GM21619 (cell line): ENCODE measurements at regions not wholly inside any gene's neighbourhood (a gene's known extent, or its start where the extent isn't known, plus 50 kb on each side); places are given as distances from the start of the nearest gene placed in this dataset.

ENCODE experiments used
- ATAC-seq: cut with Tn5 transposase; IDR thresholded peaks from one replicate; pipeline ENCODE4 v1.9.1; 2021; ENCODE audit not compliant: unreplicated experiment

DNA sequence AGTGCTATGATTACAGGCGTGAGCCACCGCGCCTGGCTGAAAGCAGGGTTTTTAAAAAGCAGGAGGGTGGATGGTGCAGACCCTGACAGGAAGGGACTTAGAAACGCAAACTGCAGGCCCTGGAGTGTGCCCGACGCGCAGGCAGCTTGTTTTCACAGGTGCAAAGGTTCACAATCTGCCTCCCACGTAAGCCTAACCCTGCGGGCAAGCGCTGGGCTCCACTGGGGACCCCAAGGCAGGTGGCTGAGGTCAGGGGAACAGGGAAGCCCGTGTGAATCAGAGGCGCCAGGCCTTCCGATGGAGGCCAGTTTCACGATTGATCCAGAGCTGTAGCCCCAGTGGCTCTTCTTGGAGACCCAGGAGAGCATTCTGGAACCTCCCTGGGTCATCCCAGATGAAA, 256.3 kb downstream of the BRD1 start:
- ATAC-seq, result no peak

DNA sequence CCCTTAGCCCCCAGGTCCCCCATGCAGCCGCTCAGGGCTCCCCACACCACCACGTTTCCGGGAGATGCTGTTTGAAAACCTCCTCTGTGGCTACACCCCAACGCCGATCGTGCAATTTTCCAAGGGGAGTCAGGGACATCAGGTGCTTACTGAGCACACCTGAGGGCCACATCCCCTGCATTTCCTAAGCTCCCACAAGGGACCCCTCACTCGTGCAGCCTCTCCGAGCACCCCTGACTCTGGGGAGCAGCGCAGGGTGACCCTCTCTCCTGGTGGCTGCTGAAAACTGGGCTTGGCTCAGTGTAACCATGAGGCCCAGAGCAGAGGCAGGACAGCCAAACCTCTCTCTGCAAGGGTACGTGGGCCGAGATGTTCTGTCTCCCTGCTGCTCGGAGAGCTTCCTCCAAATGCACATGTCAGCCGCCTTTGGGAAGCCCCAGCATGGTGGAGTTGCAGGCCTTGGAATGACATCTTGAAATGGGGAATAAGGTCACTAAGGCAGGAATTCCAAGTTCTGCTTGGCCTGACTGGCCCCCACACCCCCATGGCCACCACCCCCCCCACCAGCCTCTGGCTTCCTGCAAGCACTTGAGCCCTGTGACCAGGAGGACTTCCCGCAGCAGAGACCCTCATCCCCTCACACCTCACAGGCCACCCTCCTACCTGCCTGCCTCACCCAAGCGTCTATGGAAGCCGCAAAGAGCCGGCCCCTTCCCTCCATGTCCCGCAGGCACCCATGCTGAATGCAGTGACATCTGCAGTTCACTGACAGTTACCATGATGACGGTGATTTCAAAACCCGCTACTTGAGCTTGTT, 257.4 kb downstream of the BRD1 start:
- no peak for ATAC-seq

DNA sequence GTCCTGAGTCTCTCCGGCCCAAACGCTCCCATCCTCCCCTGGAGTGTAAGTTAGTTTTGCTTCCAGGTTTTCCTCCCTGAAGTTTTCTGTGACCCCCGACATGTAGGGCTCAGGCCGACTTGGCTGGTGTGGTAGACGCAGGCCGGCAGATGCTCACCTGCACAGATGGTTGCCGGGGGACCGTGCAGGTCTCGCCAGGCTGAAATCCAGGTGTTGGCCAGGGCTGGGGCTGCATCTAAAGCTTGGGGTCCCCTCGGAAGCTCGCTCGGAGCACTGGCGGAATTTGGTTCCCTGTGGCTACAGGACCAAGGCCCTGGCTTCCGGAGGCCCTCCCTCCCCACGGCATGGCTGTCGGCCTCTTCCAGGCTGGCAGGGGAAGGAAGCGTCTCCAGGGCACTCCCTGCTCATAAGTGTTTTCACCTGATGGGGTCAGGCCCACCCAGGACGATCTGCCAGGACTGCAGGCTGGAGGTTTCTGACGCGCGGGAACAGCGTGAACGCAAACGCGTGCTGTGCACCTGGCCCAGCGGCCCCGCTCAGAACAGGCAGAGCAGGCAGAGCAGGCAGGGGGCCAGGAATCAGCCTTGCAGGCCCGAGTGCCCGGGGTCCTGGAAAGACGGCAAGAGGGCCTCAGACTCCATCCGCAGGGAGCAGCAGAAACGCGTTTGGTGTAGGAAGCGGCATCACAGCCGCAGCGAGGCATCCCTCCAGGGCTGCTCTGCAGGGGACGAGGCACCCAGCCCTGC, 258.2 kb downstream of the BRD1 start:
- ATAC-seq, result no peak

DNA sequence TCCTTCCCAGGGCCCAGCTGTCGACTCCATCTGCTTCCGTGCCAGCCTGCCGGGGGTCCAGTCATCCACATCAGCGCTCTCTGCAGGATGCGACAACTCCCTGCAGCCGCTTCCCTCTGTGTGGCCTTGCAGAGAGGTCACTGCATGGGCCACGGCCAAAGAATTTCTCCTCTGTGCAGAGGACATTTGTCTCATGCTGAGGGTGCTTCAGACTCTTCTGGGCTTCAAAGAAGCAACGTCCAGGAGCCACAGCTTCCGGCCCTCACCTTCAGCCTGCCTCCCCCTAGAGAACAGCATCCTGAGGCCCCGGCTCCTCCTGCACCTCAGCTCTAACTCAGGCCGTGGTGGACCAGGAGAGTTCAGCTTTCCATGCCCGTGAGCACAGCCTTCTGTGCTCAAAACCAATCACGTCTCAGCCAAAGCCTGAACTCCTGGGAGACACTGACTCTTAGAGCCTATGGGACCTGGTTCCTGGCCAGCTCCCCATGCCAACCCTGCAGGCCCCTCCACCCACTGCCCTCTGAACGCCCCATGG, 258.9 kb downstream of the BRD1 start:
- ATAC-seq, result no peak

DNA sequence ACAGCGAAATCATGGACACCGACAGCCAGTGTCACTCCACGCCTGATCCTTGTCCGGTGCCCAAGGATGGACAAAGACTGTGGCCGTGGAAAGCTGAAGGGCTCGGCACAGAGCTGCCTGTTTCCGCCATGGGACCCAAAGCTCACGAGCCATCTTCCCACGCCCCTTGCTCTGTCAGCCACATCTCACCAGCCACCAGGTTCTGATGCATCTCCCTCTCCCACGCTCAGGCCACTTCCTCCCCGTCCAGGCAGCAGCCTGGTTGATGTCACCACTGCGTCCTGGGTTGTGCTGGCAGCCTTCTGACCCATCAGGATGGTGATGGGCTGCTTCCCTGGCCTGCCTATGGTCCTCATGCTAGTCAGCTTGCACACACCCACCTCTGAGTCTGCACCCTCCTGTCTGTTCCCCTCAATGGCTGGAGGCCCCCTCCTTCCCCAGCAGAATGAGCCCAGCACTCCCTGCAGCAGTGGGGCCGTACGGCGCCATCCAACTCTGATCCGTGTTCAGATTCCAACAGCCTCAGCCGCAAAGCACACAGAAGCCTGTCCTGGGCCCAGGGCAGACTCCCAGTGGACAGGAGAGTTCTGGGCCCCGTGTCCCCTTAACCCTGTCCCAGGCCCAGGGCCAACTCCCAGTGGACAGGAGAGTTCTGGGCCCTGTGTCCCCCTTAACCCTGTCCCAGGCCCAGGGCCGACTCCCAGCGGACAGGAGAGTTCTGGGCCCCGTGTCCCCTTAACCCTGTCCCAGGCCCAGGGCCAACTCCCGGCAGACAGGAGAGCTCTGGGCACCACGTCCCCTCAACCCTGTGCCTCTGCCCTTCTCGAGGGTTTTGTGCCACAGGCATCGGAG, 259.5 kb downstream of the BRD1 start:
- ATAC-seq, result no peak

DNA sequence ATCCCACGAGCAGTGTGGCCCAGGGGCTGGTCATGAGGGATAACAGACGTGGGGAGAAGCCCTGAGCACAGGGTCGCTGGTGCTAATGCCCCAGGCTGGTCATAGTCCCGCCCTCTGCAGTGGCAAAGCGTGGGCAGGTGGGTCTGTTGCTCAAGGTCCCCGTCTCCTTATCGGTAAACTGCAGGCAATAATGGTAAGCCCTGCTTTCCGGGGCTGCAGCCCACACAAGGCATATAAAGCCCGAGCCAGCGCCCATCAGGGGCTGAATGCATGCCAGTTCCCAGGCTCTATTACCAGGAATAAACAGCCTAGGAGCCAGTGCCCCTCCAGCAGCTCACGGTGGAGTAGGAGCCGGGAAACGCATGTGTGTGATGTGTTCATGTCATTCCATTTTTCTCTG, 261.0 kb downstream of the BRD1 start:
- no peak for ATAC-seq

DNA sequence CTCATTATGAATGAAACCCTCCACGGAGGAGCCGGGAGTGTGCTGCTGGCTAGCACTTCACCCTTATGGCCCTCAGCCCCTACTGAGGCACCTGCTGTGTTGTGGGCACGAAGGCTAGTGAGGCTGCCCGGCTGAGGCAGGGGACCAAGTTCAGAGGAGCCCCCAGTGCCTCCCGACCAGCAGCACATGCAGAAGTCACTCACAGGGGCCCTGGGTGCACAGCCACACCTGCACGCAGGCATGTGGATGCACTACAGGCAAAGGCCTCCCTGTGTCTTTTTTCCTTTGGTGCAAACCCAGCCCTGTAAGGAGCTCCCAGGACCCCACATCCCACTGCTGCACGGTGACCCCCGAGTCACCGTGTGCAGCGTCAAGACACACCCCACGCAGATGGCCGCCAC, 261.5 kb downstream of the BRD1 start:
- ATAC-seq, result no peak

DNA sequence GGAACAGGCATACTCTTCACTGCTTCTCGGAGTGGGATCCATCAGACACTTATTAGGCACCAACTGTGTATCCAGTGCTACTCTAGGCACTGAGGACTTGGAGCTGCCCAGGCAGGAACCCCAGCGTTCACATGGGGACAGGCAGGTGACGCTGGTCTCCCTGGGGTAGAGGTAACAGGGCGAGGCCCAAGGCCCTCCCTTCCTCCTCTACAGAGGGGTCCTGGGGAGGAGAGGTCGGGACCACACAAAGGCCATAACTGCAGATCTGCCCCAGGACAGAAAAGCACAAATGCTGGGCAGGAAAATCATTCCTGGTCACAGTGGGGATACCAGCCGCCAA, 262.2 kb downstream of the BRD1 start:
- no peak for ATAC-seq

DNA sequence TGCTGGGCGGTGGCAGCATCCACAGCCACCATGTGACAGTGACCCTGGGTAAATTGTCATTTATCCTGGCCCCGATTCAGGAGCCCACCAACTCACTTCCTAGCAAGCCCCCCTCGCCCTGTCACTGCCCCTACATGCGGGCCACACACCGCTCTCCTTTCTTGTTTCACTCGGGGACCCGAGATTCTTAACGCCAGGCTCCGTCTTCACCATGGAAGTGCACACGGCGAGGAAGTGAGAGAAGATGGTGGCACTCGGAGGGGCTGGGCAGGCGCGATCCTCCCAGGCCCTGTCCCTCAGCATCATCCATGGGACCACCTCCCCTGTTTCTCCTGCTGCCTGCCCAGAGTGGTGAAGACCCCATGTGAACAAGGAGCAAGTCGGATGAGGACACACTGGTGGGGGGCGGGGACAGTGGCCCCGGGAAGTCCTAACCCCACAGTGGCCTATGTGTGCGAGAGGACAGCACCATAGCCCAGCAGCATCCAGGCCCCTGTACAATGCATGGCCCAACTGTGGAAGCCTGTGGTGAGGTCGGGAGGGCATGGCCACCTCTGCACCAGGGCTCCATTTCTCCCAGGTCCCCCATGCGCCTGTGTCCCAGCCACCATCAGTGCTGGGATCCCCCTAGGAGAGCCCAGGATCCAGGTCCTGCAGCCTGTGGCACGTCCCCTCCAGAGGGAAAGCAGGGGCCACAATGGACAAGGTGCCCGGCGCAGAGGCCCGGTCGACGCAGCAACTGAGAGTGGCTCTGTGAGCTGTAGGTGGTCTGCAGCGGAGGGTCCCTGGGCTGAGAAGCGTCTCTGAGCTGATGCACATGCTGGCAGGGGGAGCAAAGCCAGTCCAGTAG, 262.8 kb downstream of the BRD1 start:
- no peak for ATAC-seq

DNA sequence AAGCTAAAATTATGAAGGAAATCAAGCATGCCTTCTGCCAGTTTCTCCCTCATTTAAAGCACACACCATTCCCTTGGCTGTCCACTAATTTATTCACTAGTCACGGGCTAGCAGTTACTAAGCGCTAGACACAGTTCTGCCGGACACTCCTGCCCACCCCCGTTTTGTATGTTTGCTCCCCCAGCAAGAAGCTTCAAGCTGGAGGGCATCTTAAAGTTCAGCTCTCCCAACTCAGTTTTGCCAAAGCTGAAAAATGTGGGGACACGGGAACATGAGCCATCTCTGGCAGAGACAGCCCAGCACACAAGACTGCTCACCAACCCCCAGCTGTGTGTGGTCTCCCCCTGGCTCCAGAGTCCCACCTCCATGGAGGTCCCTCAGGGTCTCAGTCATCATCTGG, 263.6 kb downstream of the BRD1 start:
- ATAC-seq, result no peak

DNA sequence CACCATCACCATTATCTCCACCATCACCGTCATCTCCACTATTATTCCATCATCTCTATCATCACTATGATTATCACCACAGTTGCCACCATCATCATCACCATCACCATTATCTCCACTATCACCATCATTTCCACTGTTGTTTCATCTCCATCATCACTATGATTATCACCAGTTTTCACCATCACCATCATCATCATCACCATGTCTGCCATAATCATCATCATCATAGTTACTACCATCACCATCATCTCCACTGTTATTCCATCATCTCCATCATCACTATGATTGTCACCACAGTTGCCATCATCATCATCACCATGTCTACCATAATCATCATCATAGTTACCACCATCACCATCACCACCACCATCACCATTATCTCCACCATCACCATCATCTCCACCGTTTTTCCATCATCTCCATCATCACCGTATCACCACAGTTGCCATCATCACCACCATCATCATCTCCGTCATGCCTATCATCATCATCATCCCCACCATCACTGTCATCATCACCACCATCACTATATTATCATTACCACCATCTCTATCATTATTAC, 264.9 kb downstream of the BRD1 start:
- ATAC-seq, result no peak

DNA sequence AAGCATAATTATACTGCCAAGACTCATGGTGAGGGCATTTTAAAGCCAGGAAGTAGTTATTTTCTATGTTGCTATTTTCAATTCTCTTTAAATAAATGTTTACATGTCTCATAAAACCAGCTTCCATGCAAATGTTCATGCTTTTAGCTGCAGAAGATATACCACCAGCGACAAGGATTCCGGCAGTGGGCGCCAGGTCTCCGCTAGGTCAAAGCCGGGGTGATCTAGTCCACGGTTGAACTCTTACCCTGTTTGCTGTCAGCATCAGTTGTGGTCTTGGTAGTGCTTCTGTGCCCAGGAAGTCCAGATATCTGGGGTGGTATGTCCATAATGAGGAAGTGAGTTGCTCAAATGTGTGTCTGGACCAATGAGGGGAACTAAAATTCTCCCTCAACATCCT, 265.7 kb downstream of the BRD1 start:
- no peak for ATAC-seq

DNA sequence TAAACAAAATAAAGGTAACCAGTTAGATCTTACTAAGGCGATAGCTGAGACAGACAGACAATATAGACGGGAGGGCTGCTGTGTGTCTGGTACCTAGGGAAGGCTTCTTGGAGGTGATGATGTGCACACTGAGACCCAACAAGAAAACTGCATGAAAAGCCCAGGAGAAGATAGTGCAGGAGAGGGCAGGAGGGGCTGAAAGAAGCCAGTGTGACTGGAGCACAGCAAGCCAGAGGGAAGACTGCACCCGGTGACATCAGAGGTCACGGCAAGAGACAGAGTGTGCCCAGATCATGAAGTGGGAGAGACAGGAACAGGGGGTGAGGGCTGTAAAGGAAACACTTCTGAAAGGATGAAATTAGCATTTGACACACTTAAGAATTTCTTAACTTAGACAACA, 266.3 kb downstream of the BRD1 start:
- no peak for ATAC-seq

DNA sequence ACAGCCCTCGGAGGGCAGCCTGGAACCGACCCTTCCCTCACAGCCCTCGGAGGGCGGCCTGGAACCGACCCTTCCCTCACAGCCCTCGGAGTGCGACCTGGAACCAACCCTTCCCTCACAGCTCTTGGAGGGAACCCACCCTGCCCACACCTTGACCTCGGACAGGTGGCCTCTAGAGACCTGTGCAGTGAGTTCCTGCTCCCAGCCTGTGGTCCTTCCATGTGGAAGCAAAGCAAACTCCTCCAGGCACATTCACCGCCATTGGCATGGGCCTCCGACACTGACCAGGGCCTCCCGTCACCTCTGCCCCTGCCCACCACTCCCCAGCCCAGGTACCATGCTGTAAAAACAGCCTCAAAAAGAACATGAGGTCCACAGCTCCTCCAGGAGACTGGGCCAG, 272.1 kb downstream of the BRD1 start:
- no peak for ATAC-seq

DNA sequence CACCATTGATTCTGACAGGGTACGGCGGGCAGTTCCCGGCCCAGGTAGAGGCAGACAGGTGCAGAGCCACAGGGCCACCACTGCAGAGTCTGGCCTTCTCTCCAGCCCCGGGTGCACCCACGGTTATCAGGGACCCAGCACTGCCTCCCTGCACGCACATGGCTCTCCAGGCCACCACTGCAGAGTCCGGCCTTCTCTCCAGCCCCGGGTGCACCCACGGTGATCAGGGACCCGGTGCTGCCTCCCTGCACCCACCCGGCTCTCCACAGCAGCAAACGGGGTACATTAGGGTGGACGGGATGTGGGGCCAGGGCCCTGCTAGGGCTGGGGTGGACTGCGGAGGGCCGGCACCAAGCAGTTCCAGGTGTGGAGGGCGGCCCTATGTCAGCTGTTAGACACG, 272.9 kb downstream of the BRD1 start:
- no peak for ATAC-seq

DNA sequence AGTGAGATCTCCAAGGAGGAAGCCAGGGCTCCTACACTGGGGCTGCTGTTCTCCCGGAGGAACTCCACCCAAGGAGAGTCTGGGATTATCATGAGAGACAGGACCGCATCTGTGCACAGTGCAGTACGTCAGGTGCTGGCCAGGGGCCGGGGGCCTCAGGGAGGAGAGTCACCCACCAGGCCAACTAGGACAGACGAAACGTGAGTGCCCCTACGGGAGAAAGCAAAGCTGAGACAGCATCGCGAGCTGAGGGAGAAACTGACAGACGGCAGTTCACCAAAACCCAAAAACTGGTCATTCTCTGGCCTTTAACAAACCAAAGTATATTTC, 273.4 kb downstream of the BRD1 start:
- ATAC-seq, result no peak

DNA sequence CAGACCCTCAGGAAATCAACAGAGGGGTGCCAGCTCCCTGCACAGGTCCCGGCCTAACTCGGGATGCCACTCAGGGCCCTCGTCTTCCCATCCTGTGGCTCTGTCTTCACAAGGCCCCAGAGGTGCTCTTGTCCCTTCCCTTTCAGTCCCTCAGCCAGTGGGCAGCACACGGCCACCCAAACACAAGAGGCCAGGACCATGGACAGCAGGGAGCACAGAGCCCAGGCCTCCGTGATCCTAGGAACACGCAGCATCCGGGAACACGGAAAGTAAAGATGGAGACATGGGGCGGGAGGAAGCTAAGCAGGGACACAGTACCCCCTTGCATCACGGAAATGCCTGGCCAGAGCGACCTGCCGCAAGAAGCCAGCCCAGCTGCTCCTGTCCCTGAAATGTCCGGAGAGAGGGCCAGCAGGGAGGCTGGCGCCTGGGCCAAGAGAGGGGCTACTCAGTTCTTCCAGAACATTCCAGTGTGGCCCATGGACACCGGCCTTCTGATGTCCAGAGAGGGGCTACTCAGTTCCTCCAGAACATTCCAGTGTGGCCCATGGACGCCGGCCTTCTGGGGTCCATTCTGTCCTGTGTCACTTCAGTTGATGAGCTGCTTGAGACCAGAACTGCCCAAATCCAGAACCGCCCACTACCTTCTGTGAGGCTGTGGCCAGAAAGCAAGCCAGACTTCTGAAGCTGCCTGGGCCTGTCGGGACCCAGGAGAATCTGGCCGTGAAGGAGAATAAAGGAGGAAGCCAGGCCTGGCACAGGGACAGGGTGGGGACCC, 274.0 kb downstream of the BRD1 start:
- no peak for ATAC-seq

DNA sequence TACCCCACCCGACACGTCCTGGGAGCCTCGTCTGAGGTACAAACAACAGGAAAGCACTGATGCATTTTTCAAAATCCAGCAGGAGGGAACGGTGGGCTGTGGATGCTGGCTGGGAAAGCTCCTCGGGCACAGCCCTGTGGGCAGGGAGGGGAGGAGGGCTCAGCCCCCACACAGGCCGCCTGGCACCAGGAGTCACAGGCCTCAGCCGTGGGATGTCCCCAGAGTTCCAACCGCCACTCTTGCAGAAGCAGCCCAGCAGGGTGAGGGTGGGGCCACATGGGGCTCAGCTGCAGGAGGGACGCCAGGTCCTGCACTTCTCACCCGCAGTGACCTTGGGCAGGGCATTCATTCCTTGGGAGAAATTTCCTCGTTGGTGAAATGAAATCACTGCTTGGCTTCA, 274.6 kb downstream of the BRD1 start:
- ATAC-seq, result no peak

DNA sequence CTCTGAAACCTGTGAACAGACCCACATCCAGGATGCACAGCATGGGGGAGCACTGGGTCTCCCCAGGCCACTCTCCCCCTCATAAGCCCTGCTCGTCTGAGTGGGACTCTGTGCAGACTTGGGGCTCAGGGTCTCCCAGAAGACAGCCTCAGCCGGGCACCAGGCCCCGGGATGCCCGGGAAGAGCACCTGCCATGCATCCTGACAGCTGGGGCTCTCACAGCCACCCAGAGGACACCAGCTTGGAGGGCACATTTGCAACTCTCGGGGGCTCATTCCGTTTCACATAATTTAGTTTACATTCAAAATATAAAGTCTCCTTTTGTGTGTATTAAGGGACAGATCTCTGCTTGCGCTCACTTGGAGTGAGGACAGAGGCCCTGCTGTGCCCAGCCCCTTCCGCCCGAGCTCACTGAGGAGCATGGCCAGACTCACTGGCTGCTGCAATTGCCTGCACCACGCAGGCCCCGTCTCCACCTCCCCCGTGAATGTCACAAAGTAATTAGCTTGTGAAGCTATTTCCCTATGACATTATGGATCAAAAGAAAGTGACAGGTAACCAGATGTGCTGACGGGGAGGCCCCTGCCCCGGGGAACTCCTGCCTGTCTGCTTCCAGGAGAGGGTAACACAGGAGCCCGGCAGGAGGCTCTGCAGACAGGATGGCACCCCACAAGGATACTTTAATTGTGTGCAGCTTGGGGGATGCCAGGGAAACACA, 275.6 kb downstream of the BRD1 start:
- ATAC-seq, result no peak
